ENCODE measurements at regions not wholly inside any gene's neighbourhood (a gene's known extent, or its start where the extent isn't known, plus 50 kb on each side); places are given as distances from the start of the nearest gene placed in this dataset.

DNA sequence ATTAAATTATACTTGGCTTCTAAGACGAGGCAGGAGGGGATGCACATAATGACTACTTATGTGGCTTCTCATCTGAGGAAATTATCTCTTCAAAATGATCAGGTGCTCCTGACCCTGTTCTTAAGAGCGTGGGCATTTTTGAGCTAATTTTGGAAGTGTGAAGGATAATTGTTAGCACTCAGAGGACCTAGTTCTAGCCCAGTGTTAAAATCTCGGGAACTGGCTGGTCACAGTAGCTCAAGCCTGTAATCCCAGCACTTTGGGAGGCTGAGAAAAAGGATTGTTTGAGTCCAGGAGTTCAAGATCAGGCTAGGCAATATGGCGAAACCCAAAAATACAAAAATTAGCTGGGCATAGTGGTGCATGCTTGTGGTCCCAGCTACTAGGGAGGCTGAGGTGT is 103.0 kb upstream of the DHX40 start:
- TF ChIP-seq, protein P1, sequence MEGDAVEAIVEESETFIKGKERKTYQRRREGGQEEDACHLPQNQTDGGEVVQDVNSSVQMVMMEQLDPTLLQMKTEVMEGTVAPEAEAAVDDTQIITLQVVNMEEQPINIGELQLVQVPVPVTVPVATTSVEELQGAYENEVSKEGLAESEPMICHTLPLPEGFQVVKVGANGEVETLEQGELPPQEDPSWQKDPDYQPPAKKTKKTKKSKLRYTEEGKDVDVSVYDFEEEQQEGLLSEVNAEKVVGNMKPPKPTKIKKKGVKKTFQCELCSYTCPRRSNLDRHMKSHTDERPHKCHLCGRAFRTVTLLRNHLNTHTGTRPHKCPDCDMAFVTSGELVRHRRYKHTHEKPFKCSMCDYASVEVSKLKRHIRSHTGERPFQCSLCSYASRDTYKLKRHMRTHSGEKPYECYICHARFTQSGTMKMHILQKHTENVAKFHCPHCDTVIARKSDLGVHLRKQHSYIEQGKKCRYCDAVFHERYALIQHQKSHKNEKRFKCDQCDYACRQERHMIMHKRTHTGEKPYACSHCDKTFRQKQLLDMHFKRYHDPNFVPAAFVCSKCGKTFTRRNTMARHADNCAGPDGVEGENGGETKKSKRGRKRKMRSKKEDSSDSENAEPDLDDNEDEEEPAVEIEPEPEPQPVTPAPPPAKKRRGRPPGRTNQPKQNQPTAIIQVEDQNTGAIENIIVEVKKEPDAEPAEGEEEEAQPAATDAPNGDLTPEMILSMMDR (IDR thresholded peaks at IDR 0.05; ENCODE audit: insufficient read depth, low read length): no peak
- TF ChIP-seq POLR2AphosphoS5 (IDR thresholded peaks at IDR 0.05; ENCODE audit: low read depth) (no peak), GABPA (IDR thresholded peaks at IDR 0.05; ENCODE audit: low read depth) (no peak)
- TF ChIP-seq, protein P2, sequence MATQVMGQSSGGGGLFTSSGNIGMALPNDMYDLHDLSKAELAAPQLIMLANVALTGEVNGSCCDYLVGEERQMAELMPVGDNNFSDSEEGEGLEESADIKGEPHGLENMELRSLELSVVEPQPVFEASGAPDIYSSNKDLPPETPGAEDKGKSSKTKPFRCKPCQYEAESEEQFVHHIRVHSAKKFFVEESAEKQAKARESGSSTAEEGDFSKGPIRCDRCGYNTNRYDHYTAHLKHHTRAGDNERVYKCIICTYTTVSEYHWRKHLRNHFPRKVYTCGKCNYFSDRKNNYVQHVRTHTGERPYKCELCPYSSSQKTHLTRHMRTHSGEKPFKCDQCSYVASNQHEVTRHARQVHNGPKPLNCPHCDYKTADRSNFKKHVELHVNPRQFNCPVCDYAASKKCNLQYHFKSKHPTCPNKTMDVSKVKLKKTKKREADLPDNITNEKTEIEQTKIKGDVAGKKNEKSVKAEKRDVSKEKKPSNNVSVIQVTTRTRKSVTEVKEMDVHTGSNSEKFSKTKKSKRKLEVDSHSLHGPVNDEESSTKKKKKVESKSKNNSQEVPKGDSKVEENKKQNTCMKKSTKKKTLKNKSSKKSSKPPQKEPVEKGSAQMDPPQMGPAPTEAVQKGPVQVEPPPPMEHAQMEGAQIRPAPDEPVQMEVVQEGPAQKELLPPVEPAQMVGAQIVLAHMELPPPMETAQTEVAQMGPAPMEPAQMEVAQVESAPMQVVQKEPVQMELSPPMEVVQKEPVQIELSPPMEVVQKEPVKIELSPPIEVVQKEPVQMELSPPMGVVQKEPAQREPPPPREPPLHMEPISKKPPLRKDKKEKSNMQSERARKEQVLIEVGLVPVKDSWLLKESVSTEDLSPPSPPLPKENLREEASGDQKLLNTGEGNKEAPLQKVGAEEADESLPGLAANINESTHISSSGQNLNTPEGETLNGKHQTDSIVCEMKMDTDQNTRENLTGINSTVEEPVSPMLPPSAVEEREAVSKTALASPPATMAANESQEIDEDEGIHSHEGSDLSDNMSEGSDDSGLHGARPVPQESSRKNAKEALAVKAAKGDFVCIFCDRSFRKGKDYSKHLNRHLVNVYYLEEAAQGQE (IDR thresholded peaks at IDR 0.05; ENCODE audit: insufficient replicate concordance, low read depth): no peak
